K562 (cell line): ENCODE measurements at regions not wholly inside any gene's neighbourhood (a gene's known extent, or its start where the extent isn't known, plus 50 kb on each side); places are given as distances from the start of the nearest gene placed in this dataset.

Experiments used
- ATAC-seq: fragments of 200-7000 bp; cut with Tn5 transposase; 3 replicates; pipeline ENCODE4 v1.9.1; 2020; ENCODE audit warnings: moderate library complexity
- BruUV-seq: library from RNA; stranded (reverse); fragments of 400-500 nt; replicated peaks from 2 replicates; lab custom pipeline; 2021; lab: Mats Ljungman, UMichigan
- CTCF ChIA-PET: fragments of 300-600 bp; formaldehyde crosslinking; extraction: SDS; loops from one replicate; lab custom pipeline; 2021; ENCODE audit warnings: low intra/inter-chr PET ratio; lab: Yijun Ruan, JAX
- POLR2A ChIA-PET: fragments of 300-600, 350-650 bp; sonication (Branson Sonifier 250); formaldehyde crosslinking; extraction: SDS; loops from one replicate; lab custom pipeline; 2021; ENCODE audit warnings: antibody characterized with exemption, inconsistent platforms; lab: Yijun Ruan, JAX
- DNase-seq, 4 experiments: peaks; one replicate each; pipeline versions ENCODE4 v3.0.0 to v3.0.0-alpha.2; 2011 to 2018; ENCODE audit warnings: low spot score in 3 of 4, mixed read lengths in 3 of 4; ENCODE audit errors: extremely low read depth in 1 of 4
- FAIRE-seq: peaks from 2 replicates; lab custom pipeline; 2011; peaks lifted over from hg19 to GRCh38; lab: Jason Lieb, UNC
- H2AFZ ChIP-seq: 2 replicates; pipeline ENCODE4 v1.6.0; 2011; ENCODE audit warnings: low read depth, low read length, control low read depth, inconsistent platforms
- H3K27ac ChIP-seq: fragments of 200-600 bp; 3 replicates; pipeline ENCODE4 v1.8.0; 2011; ENCODE audit warnings: low read depth, mild to moderate bottlenecking, control low read depth, inconsistent platforms, low read length, moderate library complexity, mixed read lengths; ENCODE audit errors: extremely low read depth
- H3K27me3 ChIP-seq, 2 experiments: fragments of 300-600 bp in 1 of 2; 2 replicates in 1 of 2; 3 replicates in 1 of 2; pipeline versions ENCODE4 v1.6.0 to v1.8.0; 2011; ENCODE audit warnings: inconsistent platforms in 2 of 2, low read length in 2 of 2, mild to moderate bottlenecking in 1 of 2, mixed read lengths in 1 of 2, moderate library complexity in 1 of 2; ENCODE audit not compliant: control insufficient read depth in 2 of 2, insufficient read depth in 2 of 2
- H3K36me3 ChIP-seq: fragments of 300-600 bp; 3 replicates; pipeline ENCODE4 v1.8.0; 2011; ENCODE audit warnings: mild to moderate bottlenecking, low read length, inconsistent platforms; ENCODE audit not compliant: control insufficient read depth, insufficient read depth
- H3K4me1 ChIP-seq, 2 experiments: fragments of 200-600 bp in 1 of 2; replicated peaks in 1 of 2; 2 replicates in 1 of 2; 3 replicates in 1 of 2; pipeline versions ENCODE4 v1.5.1 to v1.8.0; 2011; ENCODE audit warnings: inconsistent platforms in 2 of 2, low read length in 2 of 2, mild to moderate bottlenecking in 1 of 2, mixed read lengths in 1 of 2, moderate library complexity in 1 of 2; ENCODE audit not compliant: control insufficient read depth in 2 of 2, insufficient read depth in 2 of 2
- H3K4me2 ChIP-seq: 2 replicates; pipeline ENCODE4 v1.6.1; 2011; ENCODE audit warnings: low read length, control low read depth, inconsistent platforms, mixed read lengths; ENCODE audit not compliant: insufficient read depth
- H3K4me3 ChIP-seq: fragments of 200-600 bp; sonication (generic), shearing (Covaris generic); 2 replicates; pipeline ENCODE4 v1.5.1; 2016; ENCODE audit warnings: control low read depth, inconsistent platforms
- H3K79me2 ChIP-seq: fragments of 200-600 bp; 3 replicates; pipeline ENCODE4 v1.8.0; 2011; ENCODE audit warnings: low read length, inconsistent platforms; ENCODE audit not compliant: control insufficient read depth, insufficient read depth
- H3K9ac ChIP-seq, 2 experiments: 2 replicates each; pipeline versions ENCODE4 v1.6.0 to v1.6.1; 2011; ENCODE audit warnings: low read depth in 2 of 2, low read length in 2 of 2, control low read depth in 1 of 2, inconsistent platforms in 1 of 2, mild to moderate bottlenecking in 1 of 2, mixed read lengths in 1 of 2; ENCODE audit not compliant: insufficient read depth in 1 of 2
- H3K9me1 ChIP-seq: one replicate; pipeline ENCODE4 v1.6.0; 2011; ENCODE audit warnings: inconsistent platforms, mild to moderate bottlenecking, low read length, moderate library complexity; ENCODE audit not compliant: control insufficient read depth, insufficient read depth
- H3K9me3 ChIP-seq: replicated peaks from 2 replicates; pipeline ENCODE4 v1.5.1; 2011; ENCODE audit warnings: low read depth, low read length, inconsistent platforms; ENCODE audit not compliant: control insufficient read depth, insufficient read depth
- H4K20me1 ChIP-seq: replicated peaks from 2 replicates; pipeline ENCODE4 v1.6.1; 2011; ENCODE audit warnings: low read length, inconsistent platforms, mixed read lengths; ENCODE audit not compliant: control insufficient read depth, insufficient read depth
- EGR1 ChIP-seq: fragments of 450-650 bp; conservative IDR thresholded peaks from 2 replicates; pipeline ENCODE4 v1.6.1; 2017; ENCODE audit warnings: mild to moderate bottlenecking
- GABPA ChIP-seq: fragments of 200-800 bp; sonication (Bioruptor generic); conservative IDR thresholded peaks from 2 replicates; pipeline ENCODE4 v1.6.1; 2016; ENCODE audit warnings: low read depth, missing genetic modification characterization, missing compliant biosample characterization
- SOX6 ChIP-seq: fragments of 450-650 bp; IDR thresholded peaks from 2 replicates; pipeline ENCODE4 v1.6.1; 2014; ENCODE audit warnings: mild to moderate bottlenecking
- WGBS: fragments of 100-300 bp; shearing (Covaris generic); methylation state at CpG from one replicate; pipeline ENCODE4 v1.1.6; 2016; ENCODE audit warnings: low coverage, mixed read lengths; ENCODE audit not compliant: insufficient coverage; ENCODE audit errors: missing lambda C conversion rate; 5-methylcytosine and 5-hydroxymethylcytosine counted together
- in situ Hi-C: fragments of 300-500 bp; cut with MboI; formaldehyde crosslinking; loops from 4 replicates; pipeline ENCODE4 v1.15.0; 2018; ENCODE audit warnings: inconsistent platforms, mixed read lengths
- intact Hi-C: fragments of 100-400 bp; cut with micrococcal nuclease; formaldehyde crosslinking; loops from 2 replicates; pipeline ENCODE4 v1.14.2; 2022

- Histone ChIP-seq H3K27ac (no peak overlapping the region), H3K9me1 (no peaks in the 10 kb centered on the region), H2AFZ (no peak overlapping the region), H3K79me2 (no peaks in the 10 kb centered on the region), H3K4me3 (no peak overlapping the region), H3K27me3 (peaks cover 0 to 22% of the 10 kb centered on the region in 2 experiments; a peak in 2 of 5 replicates), H3K4me2 (no peak overlapping the region), H3K9me3 (peaks cover 5% of the 10 kb centered on the region; the same call in 1 of the 2 replicates), H4K20me1 (no peaks in the 10 kb centered on the region), H3K9ac (no peak overlapping the region), H3K4me1 (peaks cover 0 to 16% of the 10 kb centered on the region in 2 experiments; a peak in 2 of 5 replicates), H3K36me3 (no peaks in the 10 kb centered on the region)
- 51% methylated on average over 19 of the region's 27 CpGs for WGBS
- ChIA-PET CTCF (no interaction called here), POLR2A (interaction anchor here (0.6 kb wide), 1 partner anchor 13 kb away, joined by 4 read pairs; no protein-coding TSS in a partner anchor)
- ATAC-seq, result peak; percentile 20; the same call in 2 of the 3 replicates
- DNase-seq, result no peak
- FAIRE-seq, result no peak
- intact Hi-C loops, result no loop called here
- no TSS peak for BruUV-seq
- peak; percentile 63 for TF ChIP-seq GABPA (tag)
- peak; percentile 60 for TF ChIP-seq EGR1
- TF ChIP-seq SOX6, result no peak
- in situ Hi-C loops, result no loop called here
Observed at GRCh38 chr6:170160628-170161611, 130.0 kb downstream of the DLL1 start.
